ENCODE measurements at regions not wholly inside any gene's neighbourhood (a gene's known extent, or its start where the extent isn't known, plus 50 kb on each side); places are given as distances from the start of the nearest gene placed in this dataset.

- no peak for DNase-seq (ENCODE audit: low spot score)
Observed at GRCh38 chr5:74342948-74343682, 297.4 kb downstream of the ENC1 start.

- DNase-seq (ENCODE audit: low spot score): no peak
Observed at GRCh38 chr5:74342182-74342581, 298.3 kb downstream of the ENC1 start.

- no peak for DNase-seq (ENCODE audit: low spot score)
Observed at GRCh38 chr5:74341221-74341620, 299.3 kb downstream of the ENC1 start.

GRCh38 chr5:74340476-74340875 is 300.1 kb downstream of the ENC1 start:
- no peak for DNase-seq (ENCODE audit: low spot score)

GRCh38 chr5:74337984-74338310 is 302.6 kb downstream of the ENC1 start:
- no peak for DNase-seq (ENCODE audit: low spot score)

GRCh38 chr5:74337254-74337983 is 303.1 kb downstream of the ENC1 start:
- DNase-seq (ENCODE audit: low spot score): no peak

- DNase-seq (ENCODE audit: low spot score): no peak
Observed at GRCh38 chr5:74336297-74336696, 304.2 kb downstream of the ENC1 start.

- DNase-seq (ENCODE audit: low spot score): no peak
Observed at GRCh38 chr5:74334762-74335384, 305.7 kb downstream of the ENC1 start.

GRCh38 chr5:74334062-74334761 is 306.3 kb downstream of the ENC1 start:
- DNase-seq (ENCODE audit: low spot score): no peak

GRCh38 chr5:74333430-74333829 is 307.1 kb downstream of the ENC1 start:
- no peak for DNase-seq (ENCODE audit: low spot score)

- DNase-seq (ENCODE audit: low spot score): no peak
Observed at GRCh38 chr5:74332682-74333081, 307.8 kb downstream of the ENC1 start.

GRCh38 chr5:74332006-74332405 is 308.5 kb downstream of the ENC1 start:
- no peak for DNase-seq (ENCODE audit: low spot score)

- DNase-seq (ENCODE audit: low spot score): no peak
Observed at GRCh38 chr5:74328221-74328630, 312.3 kb downstream of the ENC1 start.

- DNase-seq (ENCODE audit: low spot score): no peak
Observed at GRCh38 chr5:74327339-74327685, 313.2 kb downstream of the ENC1 start.

GRCh38 chr5:74326571-74327338 is 313.8 kb downstream of the ENC1 start:
- DNase-seq (ENCODE audit: low spot score): no peak

- no peak for DNase-seq (ENCODE audit: low spot score)
Observed at GRCh38 chr5:74325866-74326265, 314.7 kb downstream of the ENC1 start.

- no peak for DNase-seq (ENCODE audit: low spot score)
Observed at GRCh38 chr5:74324556-74324955, 316.0 kb downstream of the ENC1 start.

GRCh38 chr5:74322944-74323343 is 317.6 kb downstream of the ENC1 start:
- no peak for DNase-seq (ENCODE audit: low spot score)

- DNase-seq (ENCODE audit: low spot score): no peak
Observed at GRCh38 chr5:74322191-74322590, 318.3 kb downstream of the ENC1 start.

GRCh38 chr5:74321326-74321725 is 319.2 kb downstream of the ENC1 start:
- no peak for DNase-seq (ENCODE audit: low spot score)

- DNase-seq (ENCODE audit: low spot score): no peak
Observed at GRCh38 chr5:74320526-74320925, 320.0 kb downstream of the ENC1 start.

GRCh38 chr5:74319076-74319475 is 321.5 kb downstream of the ENC1 start:
- no peak for DNase-seq (ENCODE audit: low spot score)

Data from HuH-7.5 (cell line).